NCI-H446 treated with DMSO at 0.1 percent for 48 hours (cell line): ENCODE measurements at regions not wholly inside any gene's neighbourhood (a gene's known extent, or its start where the extent isn't known, plus 50 kb on each side); places are given as distances from the start of the nearest gene placed in this dataset.
"Not testable (repeated sequence)": the region's sequence is repeated elsewhere in the genome, so short reads cannot be mapped to it uniquely, and the experiment has no call there.

Experiments used
- DNase-seq: peaks from one replicate; lab custom pipeline; 2025; lab: John Stamatoyannopoulos, UW

GRCh38 chr11:26898799-26899198, 95.1 kb upstream of the FIBIN start:
- DNase-seq: no peak

GRCh38 chr11:26901162-26901561, 92.8 kb upstream of the FIBIN start:
- DNase-seq: peak; percentile 27

GRCh38 chr11:26904132-26904531, 89.8 kb upstream of the FIBIN start:
- no peak for DNase-seq

- DNase-seq: no peak
These were observed 89.1 kb upstream of the FIBIN start for GRCh38 chr11:26904801-26905200.

- peak; percentile 51 for DNase-seq
These were observed 88.5 kb upstream of the FIBIN start for GRCh38 chr11:26905368-26905767.

GRCh38 chr11:26909515-26909914, 84.4 kb upstream of the FIBIN start:
- DNase-seq: no peak

- DNase-seq: no peak
These were observed 83.8 kb upstream of the FIBIN start for GRCh38 chr11:26909991-26910591.

GRCh38 chr11:26914968-26915367, 78.9 kb upstream of the FIBIN start:
- no peak for DNase-seq

GRCh38 chr11:26916805-26917204, 77.1 kb upstream of the FIBIN start:
- no peak for DNase-seq

GRCh38 chr11:26928582-26928981, 65.3 kb upstream of the FIBIN start:
- no peak for DNase-seq

GRCh38 chr11:26929806-26930517, 64.0 kb upstream of the FIBIN start:
- DNase-seq: no peak

- peak; percentile 40 for DNase-seq
These were observed 63.2 kb upstream of the FIBIN start for GRCh38 chr11:26930518-26931247.

GRCh38 chr11:26931248-26931631, 62.7 kb upstream of the FIBIN start:
- peak; percentile 49 for DNase-seq

GRCh38 chr11:26931881-26932280, 62.0 kb upstream of the FIBIN start:
- no peak for DNase-seq

GRCh38 chr11:26936109-26936508, 57.8 kb upstream of the FIBIN start:
- no peak for DNase-seq

GRCh38 chr11:26937386-26937785, 56.5 kb upstream of the FIBIN start:
- DNase-seq: no peak

- DNase-seq: not testable (repeated sequence)
These were observed 53.4 kb upstream of the FIBIN start for GRCh38 chr11:26940501-26940900.

- DNase-seq: no peak
These were observed 51.6 kb upstream of the FIBIN start for GRCh38 chr11:26942356-26942755.

GRCh38 chr11:26943636-26944035, 50.3 kb upstream of the FIBIN start:
- no peak for DNase-seq
